GM19395 (cell line): ENCODE measurements at regions not wholly inside any gene's neighbourhood (a gene's known extent, or its start where the extent isn't known, plus 50 kb on each side); places are given as distances from the start of the nearest gene placed in this dataset.

ENCODE experiments used
- ATAC-seq: cut with Tn5 transposase; IDR thresholded peaks from one replicate; pipeline ENCODE4 v1.9.1; 2021; ENCODE audit warnings: mild to moderate bottlenecking, moderate library complexity; ENCODE audit not compliant: unreplicated experiment

- ATAC-seq: no peak
Measured at GRCh38 chr7:20932785-20933527, 146.3 kb upstream of the SP8 start.

DNA sequence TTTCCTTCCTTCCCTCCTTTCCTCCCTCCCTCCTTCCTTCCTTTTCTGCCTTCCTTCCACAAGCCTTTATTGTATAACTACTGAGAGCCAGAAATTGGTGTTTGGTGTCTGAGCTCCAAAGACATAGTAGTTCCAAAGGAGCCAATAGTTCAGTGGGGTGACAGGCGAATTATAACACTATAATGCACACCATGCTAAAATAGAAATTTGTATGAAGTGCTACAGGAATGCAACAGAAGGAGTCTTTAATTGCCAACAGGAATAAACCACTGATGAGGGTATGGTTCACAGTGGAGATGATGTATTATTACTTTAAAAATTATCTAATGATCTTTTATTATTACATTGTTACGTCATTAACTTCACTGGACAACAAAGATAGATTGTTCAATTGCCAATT lies 158.8 kb upstream of the SP8 start:
- no peak for ATAC-seq

DNA sequence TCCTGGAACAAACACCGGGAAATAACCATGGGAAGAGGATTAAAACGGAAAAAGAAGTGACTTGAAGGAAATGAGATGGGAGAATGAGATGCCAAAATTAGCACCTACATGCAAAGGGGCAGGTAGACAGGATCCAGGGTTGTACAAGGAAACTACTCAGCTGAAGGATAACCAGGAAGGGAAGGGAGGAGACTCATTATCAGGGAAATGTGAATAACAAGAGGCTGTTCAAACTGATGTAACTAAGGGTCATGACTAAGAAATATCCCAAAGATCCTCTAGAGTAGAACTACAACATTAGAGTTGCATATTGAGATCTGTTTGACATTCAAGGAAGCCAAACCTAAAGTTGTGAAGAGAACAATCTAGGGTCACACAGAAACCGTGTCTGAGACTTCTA lies 166.2 kb upstream of the SP8 start:
- no peak for ATAC-seq

GRCh38 chr7:20954711-20955619 lies 168.3 kb upstream of the SP8 start:
- no peak for ATAC-seq

GRCh38 chr7:20958572-20958971 lies 171.9 kb upstream of the SP8 start:
- no peak for ATAC-seq

DNA sequence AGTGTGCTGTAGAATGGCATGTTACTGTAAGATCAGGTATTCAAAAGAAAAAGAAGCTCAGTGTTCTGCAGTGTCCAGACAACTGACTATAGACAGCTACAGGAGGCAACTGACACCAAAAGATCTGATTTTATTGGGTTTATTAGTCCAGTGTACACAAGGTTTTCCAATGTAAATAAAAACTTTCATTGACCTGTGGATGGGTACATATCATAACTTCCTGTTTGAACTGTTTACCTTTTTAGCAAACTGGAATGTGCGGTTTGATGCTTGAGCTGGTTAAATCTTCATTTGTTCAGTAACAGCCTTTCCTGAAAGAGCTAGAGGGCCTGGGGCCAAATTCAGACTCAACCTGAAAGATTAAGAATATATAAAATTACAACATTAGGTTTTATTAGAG lies 172.6 kb upstream of the SP8 start:
- no peak for ATAC-seq

DNA sequence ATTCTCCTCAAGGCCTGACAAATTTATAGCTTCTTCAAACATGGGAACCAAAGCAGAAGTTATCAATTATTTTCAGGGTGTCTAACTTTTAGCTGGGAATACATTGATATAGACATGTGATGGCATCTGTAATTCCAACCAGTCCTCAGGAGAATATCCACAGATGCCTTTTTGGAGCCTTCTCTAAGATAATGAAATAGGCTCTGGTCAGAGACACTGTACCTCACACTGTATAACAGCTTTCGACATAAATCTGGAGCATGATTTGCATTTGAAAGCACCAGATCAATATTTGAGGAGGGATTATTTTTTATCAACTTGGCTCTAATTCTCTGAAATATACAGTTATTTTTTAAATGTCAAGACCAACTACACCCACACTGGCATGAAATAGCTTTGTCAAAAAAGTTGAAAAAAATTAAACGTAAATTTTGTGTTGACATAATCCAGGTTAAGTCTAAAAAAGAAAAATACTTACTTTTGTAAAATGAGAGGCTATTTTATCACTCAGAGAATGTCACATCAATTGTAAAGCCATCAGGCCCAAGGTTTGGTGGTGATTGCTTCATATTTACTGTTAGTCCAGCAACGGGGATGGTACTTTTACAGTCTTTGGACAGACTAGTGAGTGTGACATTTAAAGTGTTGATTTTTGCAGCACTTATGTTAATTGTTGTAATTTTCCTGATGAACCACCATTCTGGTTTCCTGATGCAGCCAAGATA lies 177.0 kb upstream of the SP8 start:
- no peak for ATAC-seq

DNA sequence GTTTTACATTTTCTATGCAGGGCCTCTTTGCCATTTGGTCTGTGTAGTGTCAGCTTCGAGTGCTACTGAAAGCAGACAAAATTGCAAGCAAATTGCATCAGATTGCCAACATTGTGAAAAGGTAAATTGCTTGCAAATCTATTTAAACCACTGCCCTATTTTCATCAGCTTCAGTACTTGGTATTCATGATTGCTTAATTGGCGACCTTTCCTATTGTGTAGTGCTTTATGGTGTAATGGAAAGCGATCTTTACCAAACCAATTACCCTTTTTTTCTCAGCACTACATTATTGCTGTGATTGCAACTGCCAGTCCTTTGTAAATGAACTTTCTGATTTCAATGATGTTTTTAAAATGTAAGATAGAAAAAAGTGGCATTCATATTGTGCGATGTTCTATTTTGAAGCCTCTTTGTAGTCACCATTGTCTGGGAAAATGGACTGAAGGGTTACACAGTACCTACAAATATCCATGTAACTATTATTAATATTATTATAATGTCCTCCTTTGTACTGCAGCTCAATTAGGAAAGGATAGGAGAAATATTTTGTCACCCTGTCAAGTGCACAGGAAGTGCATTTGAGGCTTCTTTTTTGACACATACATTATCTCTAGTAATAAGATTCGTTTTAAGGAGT lies 177.7 kb upstream of the SP8 start:
- ATAC-seq: no peak

GRCh38 chr7:20971219-20971618 lies 184.5 kb upstream of the SP8 start:
- ATAC-seq: no peak

DNA sequence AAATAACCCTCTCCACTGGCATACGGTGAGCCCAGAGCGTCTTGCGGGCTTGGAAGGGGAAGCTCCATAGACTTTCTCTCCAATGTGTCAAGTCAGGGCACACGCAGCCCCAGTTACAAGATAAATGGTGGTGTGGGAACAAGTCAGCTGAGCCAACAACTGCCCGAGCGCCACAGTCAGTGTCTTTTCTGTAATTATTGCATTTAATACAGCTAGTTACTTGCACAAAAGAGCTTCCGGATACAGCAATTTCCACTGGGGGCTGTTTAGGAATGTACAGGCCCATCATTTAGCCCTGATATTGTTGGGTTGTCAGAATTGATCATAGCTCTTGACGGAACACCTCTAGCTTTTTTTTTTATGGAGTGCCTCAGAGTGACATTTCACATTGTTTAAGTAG lies 193.5 kb upstream of the SP8 start:
- no peak for ATAC-seq

GRCh38 chr7:20980668-20981264 lies 194.1 kb upstream of the SP8 start:
- no peak for ATAC-seq

DNA sequence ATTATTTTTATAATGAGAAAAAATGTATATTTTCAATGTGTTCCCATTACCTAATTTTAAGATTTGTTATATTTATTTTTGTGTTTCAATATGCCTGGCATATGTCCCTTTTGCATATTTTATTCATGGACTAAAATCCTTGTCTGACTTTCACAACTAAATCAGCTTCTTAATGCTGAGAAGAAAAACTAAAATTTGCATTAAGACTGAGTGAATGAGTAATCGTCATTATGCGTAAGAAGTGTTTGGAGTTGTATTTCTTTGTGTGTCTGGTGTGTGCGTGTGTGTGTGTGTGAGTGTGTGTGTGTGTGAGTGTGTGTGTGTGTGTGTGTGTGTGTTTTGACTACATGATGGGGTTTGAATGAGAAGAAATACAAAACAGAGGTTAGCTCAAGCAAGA lies 201.7 kb upstream of the SP8 start:
- ATAC-seq: no peak

DNA sequence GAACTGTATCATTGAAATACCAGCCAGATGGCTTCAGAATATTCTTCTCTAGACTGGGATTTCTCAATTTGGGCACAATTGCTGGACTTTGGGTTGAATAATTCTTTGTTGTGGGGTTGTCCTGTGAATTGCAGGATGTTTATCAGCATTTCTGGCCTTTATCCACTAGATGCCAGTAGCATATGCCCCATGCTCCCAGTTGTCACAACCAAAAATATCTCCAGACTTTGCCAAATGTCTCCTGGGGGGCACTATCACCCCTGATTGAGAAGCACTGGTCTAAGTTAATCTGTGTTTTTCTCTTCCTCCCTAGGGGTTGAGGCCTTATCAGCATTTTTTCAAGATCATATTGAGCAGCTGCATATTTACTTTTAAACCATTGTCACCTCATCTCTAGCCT lies 204.9 kb upstream of the SP8 start:
- ATAC-seq: no peak

DNA sequence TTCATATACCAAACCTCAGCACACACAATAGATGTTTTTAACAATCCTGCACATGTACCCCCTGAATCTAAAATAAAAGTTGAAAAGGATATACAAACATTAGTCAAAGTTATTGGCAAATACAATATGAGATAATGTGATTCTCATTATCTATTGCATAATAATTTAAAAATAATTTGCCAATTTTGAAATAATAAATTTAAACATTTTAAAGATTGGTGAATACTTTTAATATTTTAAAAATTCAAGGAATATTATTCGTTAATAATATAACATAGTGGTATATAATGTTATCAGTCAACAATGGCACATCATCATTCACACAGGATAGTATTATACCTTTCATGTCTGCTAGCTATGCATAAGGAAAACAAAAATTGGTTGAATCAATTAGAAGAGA lies 207.0 kb upstream of the SP8 start:
- no peak for ATAC-seq

- ATAC-seq: no peak
Measured at GRCh38 chr7:20998309-20998708, 211.6 kb upstream of the SP8 start.

- no peak for ATAC-seq
Measured at GRCh38 chr7:21011153-21011552, 224.5 kb upstream of the SP8 start.

- ATAC-seq: no peak
Measured at GRCh38 chr7:21013765-21014539, 227.3 kb upstream of the SP8 start.

DNA sequence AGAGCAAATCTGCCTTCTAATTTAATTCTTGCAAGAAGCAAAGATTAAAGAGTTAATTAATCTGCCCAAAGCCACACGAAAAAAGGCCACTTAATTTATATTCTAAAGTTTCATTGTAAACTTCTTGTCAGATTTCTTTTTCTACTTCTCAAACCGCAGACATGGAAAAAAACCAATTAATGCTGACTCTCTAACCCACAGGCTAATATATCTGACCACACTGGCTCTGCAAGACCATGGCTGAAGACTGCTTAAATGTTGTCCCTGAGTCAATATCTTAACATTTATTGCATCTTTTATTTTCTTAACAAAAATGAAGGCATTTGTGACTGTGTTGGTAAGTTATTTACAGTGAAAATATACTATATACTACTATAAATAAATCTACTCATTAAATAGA lies 234.0 kb upstream of the SP8 start:
- ATAC-seq: no peak

DNA sequence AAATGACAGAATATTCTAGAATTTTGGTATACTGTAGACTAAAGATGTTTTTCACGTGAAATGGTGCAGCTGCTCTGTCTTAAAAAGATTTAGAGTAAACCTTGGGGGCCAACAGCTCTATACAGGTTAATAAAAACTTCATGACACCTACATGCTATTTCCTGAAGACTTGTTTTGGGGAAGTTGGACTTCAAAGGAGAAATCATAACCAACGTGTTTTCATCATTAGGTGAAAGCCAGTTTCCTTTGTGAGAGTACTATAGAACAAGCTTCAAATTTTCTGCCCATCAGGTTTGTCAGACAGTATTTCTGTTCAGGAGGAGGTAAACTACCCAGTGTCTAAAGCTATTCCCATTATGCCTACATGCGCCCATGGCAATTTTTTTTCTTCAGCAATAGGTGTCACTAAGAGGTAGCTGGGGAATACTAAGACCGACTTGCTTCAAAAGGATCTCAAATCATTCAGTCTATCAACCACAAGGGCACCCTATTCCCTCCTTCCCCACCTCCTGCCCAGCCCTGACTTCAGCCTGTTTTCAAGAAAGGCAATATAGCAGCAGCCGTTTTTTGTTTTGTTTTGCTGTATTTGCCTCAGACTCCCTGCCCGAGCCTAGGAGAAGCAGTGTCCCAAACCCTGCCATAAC lies 237.3 kb upstream of the SP8 start:
- no peak for ATAC-seq

DNA sequence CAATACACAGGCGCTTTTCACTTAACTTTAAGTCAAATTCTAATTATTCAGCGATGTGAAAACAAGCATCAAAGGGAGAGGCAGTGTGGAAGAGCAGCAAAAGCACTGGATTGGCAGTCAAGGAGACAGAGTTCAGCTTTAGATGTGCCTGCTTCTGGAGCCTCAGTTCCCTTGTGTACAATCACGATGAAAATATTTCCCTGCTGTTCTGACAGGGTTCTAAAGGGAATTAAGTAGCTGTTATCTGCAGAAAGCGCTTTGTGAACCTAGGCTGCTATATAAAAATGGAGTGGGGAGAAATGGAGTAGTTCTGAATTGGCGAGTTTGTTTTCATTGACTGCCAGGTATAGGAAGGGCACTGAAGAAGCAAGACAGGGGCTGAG lies 237.8 kb upstream of the SP8 start:
- ATAC-seq: no peak
